SK-N-SH (cell line): ENCODE measurements at regions not wholly inside any gene's neighbourhood (a gene's known extent, or its start where the extent isn't known, plus 50 kb on each side); places are given as distances from the start of the nearest gene placed in this dataset.

Experiments used
- CTCF ChIA-PET: fragments of 300-600, 350-600 bp; formaldehyde crosslinking; extraction: SDS; loops from one replicate; lab custom pipeline; 2021; lab: Yijun Ruan, JAX
- POLR2A ChIA-PET: fragments of 350-600 bp; sonication (Branson Sonifier 250); formaldehyde crosslinking; extraction: SDS; loops from one replicate; lab custom pipeline; 2020; ENCODE audit warnings: antibody characterized with exemption, inconsistent platforms; lab: Yijun Ruan, JAX
- DNase-seq: peaks from one replicate; pipeline ENCODE4 v3.0.0; 2012
- H2AFZ ChIP-seq: fragments of 200-600 bp; sonication (generic); 2 replicates; pipeline ENCODE4 v1.8.1; 2016; ENCODE audit warnings: antibody characterized with exemption, mild to moderate bottlenecking, low read depth
- H3F3A ChIP-seq: fragments of 200-600 bp; sonication (generic); replicated peaks from 2 replicates; pipeline ENCODE3; 2016; ENCODE audit warnings: antibody characterized with exemption, mild to moderate bottlenecking; ENCODE audit not compliant: insufficient read depth
- H3K27ac ChIP-seq, 2 experiments: fragments of 200-500 bp in 1 of 2; fragments of 200-600 bp in 1 of 2; sonication (Bioruptor generic) in 1 of 2; sonication (generic), shearing (Covaris generic) in 1 of 2; 2 replicates each; pipeline versions ENCODE4 v1.5.1 to v1.6.1; 2014 to 2016; ENCODE audit warnings: low read depth in 2 of 2, inconsistent platforms in 1 of 2, low read length in 1 of 2, mild to moderate bottlenecking in 1 of 2, mixed read lengths in 1 of 2
- H3K27me3 ChIP-seq: fragments of 200-600 bp; sonication (generic), shearing (Covaris generic); 2 replicates; pipeline ENCODE4 v1.6.1; 2016; ENCODE audit warnings: mixed run types; ENCODE audit not compliant: insufficient read depth
- H3K36me3 ChIP-seq, 2 experiments: fragments of 200-500 bp in 1 of 2; fragments of 200-600 bp in 1 of 2; sonication (Bioruptor generic) in 1 of 2; sonication (generic) in 1 of 2; replicated peaks in 1 of 2; 2 replicates each; pipeline versions ENCODE3 to v1.5.1; 2014 to 2016; ENCODE audit warnings: low read length in 1 of 2, mild to moderate bottlenecking in 1 of 2; ENCODE audit not compliant: insufficient read depth in 2 of 2, control insufficient read depth in 1 of 2
- H3K4me1 ChIP-seq, 2 experiments: fragments of 200-500 bp in 1 of 2; fragments of 200-600 bp in 1 of 2; sonication (Bioruptor generic) in 1 of 2; sonication (generic), shearing (Covaris generic) in 1 of 2; 2 replicates each; pipeline versions ENCODE4 v1.5.1 to v1.6.1; 2014 to 2016; ENCODE audit warnings: low read depth in 1 of 2, low read length in 1 of 2, mixed run types in 1 of 2; ENCODE audit not compliant: insufficient read depth in 2 of 2, control insufficient read depth in 1 of 2
- H3K4me2 ChIP-seq: fragments of 200-600 bp; sonication (generic), shearing (Covaris generic); 2 replicates; pipeline ENCODE4 v1.6.1; 2017; ENCODE audit warnings: mixed run types
- H3K4me3 ChIP-seq, 2 experiments: fragments of 200-500 bp in 1 of 2; fragments of 200-600 bp in 1 of 2; sonication (Bioruptor generic) in 1 of 2; sonication (generic), shearing (Covaris generic) in 1 of 2; 2 replicates each; pipeline versions ENCODE4 v1.5.1 to v1.8.1; 2014 to 2016; ENCODE audit warnings: low read depth in 2 of 2, inconsistent platforms in 1 of 2, low read length in 1 of 2, mild to moderate bottlenecking in 1 of 2, mixed read lengths in 1 of 2, moderate library complexity in 1 of 2
- H3K79me2 ChIP-seq: fragments of 200-600 bp; sonication (generic); 2 replicates; pipeline ENCODE4 v1.8.1; 2017; ENCODE audit warnings: mild to moderate bottlenecking; ENCODE audit not compliant: insufficient read depth
- H3K9ac ChIP-seq: fragments of 200-600 bp; sonication (generic); 2 replicates; pipeline ENCODE4 v1.6.1; 2017; ENCODE audit warnings: mixed run types
- H3K9me2 ChIP-seq: fragments of 200-600 bp; sonication (generic); 2 replicates; pipeline ENCODE4 v1.6.1; 2017; ENCODE audit warnings: mixed run types
- H3K9me3 ChIP-seq: fragments of 200-600 bp; sonication (generic); 2 replicates; pipeline ENCODE4 v1.6.1; 2017; ENCODE audit warnings: mixed run types, mild to moderate bottlenecking, moderate library complexity
- H4K20me1 ChIP-seq: fragments of 200-600 bp; sonication (generic); 2 replicates; pipeline ENCODE4 v1.6.1; 2017; ENCODE audit warnings: mild to moderate bottlenecking, mixed run types; ENCODE audit not compliant: insufficient read depth
- CTCF ChIP-seq: fragments of 200-600 bp; sonication (generic); IDR thresholded peaks from 2 replicates; pipeline ENCODE4 v1.6.1; 2017; ENCODE audit warnings: antibody characterized with exemption, mild to moderate bottlenecking, moderate library complexity
- FOSL2 ChIP-seq: IDR thresholded peaks from 2 replicates; pipeline ENCODE4 v1.4.0; 2012; ENCODE audit warnings: low read depth, mild to moderate bottlenecking, moderate library complexity, borderline replicate concordance
- FOXM1 ChIP-seq: IDR thresholded peaks from 2 replicates; pipeline ENCODE4 v1.4.0; 2012; ENCODE audit warnings: low read depth, mild to moderate bottlenecking
- GABPA ChIP-seq: IDR thresholded peaks from 2 replicates; pipeline ENCODE4 v1.4.0; 2012; ENCODE audit warnings: low read depth, mild to moderate bottlenecking
- GATA2 ChIP-seq: sonication (generic); formaldehyde crosslinking; IDR thresholded peaks from 2 replicates; pipeline ENCODE4 v1.5.0; 2020; ENCODE audit warnings: mild to moderate bottlenecking, missing genetic modification reagents
- JUND ChIP-seq: IDR thresholded peaks from 2 replicates; pipeline ENCODE4 v1.4.0; 2012
- MXI1 ChIP-seq: IDR thresholded peaks from 2 replicates; pipeline ENCODE4 v1.6.1; 2012; ENCODE audit warnings: mild to moderate bottlenecking, low read depth, low read length, improper control_type of control experiment
- PBX3 ChIP-seq: IDR thresholded peaks from 2 replicates; pipeline ENCODE4; 2012
- RXRA ChIP-seq: IDR thresholded peaks from 2 replicates; pipeline ENCODE4 v1.4.0; 2012; ENCODE audit warnings: low read depth, mild to moderate bottlenecking, borderline replicate concordance
- SIN3A ChIP-seq: IDR thresholded peaks from 2 replicates; pipeline ENCODE4 v1.6.1; 2012; ENCODE audit warnings: low read depth, mild to moderate bottlenecking, low read length, moderate library complexity, borderline replicate concordance
- TAF1 ChIP-seq: IDR thresholded peaks from 2 replicates; pipeline ENCODE4 v1.6.1; 2012; ENCODE audit warnings: low read depth, mild to moderate bottlenecking, low read length, moderate library complexity, borderline replicate concordance
- USF2 ChIP-seq: fragments of 150-350 bp; IDR thresholded peaks from 2 replicates; pipeline ENCODE4 v1.6.1; 2017; ENCODE audit warnings: antibody characterized with exemption, low read length, low read depth, borderline replicate concordance
- YY1 ChIP-seq: IDR thresholded peaks from 2 replicates; pipeline ENCODE4 v1.4.0; 2012; ENCODE audit warnings: low read depth, mild to moderate bottlenecking
- WGBS: methylation state at CpG from one replicate; pipeline ENCODE4 v1.1.6; 2017; ENCODE audit warnings: low lambda C conversion rate; 5-methylcytosine and 5-hydroxymethylcytosine counted together

GRCh38 chr1:29801003-29801402 is 564.7 kb downstream of the PTPRU start (continued):
- no peak for TF ChIP-seq USF2
- TF ChIP-seq, all 33 proteins: peak for 0

- Histone ChIP-seq H3K27me3 (no peaks in the 10 kb centered on the region), H3F3A (no peaks in the 10 kb centered on the region), H3K4me3 (no peak overlapping the region), H3K4me2 (no peak overlapping the region), H3K9me3 (no peaks in the 10 kb centered on the region), H3K9me2 (no peaks in the 10 kb centered on the region), H3K36me3 (no peaks in the 10 kb centered on the region), H3K27ac (no peak overlapping the region), H4K20me1 (no peaks in the 10 kb centered on the region), H3K4me1 (peaks cover 0 to 45% of the 10 kb centered on the region in 2 experiments; a peak in 2 of 4 replicates), H3K9ac (no peak overlapping the region), H2AFZ (no peak overlapping the region), H3K79me2 (no peaks in the 10 kb centered on the region)
- DNase-seq, result no peak
- ChIA-PET POLR2A (no interaction called here), CTCF (interaction anchor here (1.0 to 1.8 kb wide), 4 partner anchors 33 to 311 kb away, joined by 3 to 6 read pairs (median 4); no protein-coding TSS in a partner anchor)
- 40% methylated on average over 1 of the region's 6 CpGs for WGBS
- TF ChIP-seq RXRA (no peak), JUND (no peak), USF2 (no peak), CTCF (no peak), YY1 (no peak), TAF1 (no peak), SIN3A (no peak), MXI1 (no peak), GATA2 (no peak), FOSL2 (no peak), PBX3 (no peak), GABPA (no peak), FOXM1 (no peak)
Measured at GRCh38 chr1:29800522-29800956, 564.2 kb downstream of the PTPRU start.
